Activated CD4-positive, alpha-beta T cell treated with anti-CD3 and anti-CD28 coated beads for 36 hours (primary cell): ENCODE measurements at regions not wholly inside any gene's neighbourhood (a gene's known extent, or its start where the extent isn't known, plus 50 kb on each side); places are given as distances from the start of the nearest gene placed in this dataset.

ENCODE experiments used
- ATAC-seq: fragments of 200-7000 bp; cut with Tn5 transposase; one replicate; pipeline ENCODE4 v1.10.0; 2021; ENCODE audit warnings: mild to moderate bottlenecking, moderate library complexity
- CTCF ChIA-PET: fragments of 350-600 bp; sonication (Branson Sonifier 250); formaldehyde crosslinking; loops from one replicate; lab custom pipeline; 2021; ENCODE audit warnings: antibody characterized with exemption; lab: Charles Lee
- POLR2A ChIA-PET: fragments of 350-600 bp; sonication (Branson Sonifier 250); formaldehyde crosslinking; loops from one replicate; lab custom pipeline; 2021; ENCODE audit warnings: antibody characterized with exemption, inconsistent platforms; lab: Charles Lee
- DNase-seq: peaks from one replicate; pipeline ENCODE4 v3.0.0-alpha.2; 2020
- H3K27ac Mint-ChIP-seq: one replicate; pipeline ENCODE4 v1.8.0; 2021; ENCODE audit warnings: mixed read lengths
- H3K27me3 Mint-ChIP-seq: one replicate; pipeline ENCODE4 v1.8.0; 2021; ENCODE audit warnings: mixed read lengths
- H3K36me3 Mint-ChIP-seq: one replicate; pipeline ENCODE4 v1.8.0; 2021; ENCODE audit warnings: low read depth, mixed read lengths
- H3K4me1 Mint-ChIP-seq: one replicate; pipeline ENCODE4 v1.8.0; 2021; ENCODE audit warnings: mixed read lengths
- H3K4me3 Mint-ChIP-seq: one replicate; pipeline ENCODE4 v1.8.0; 2021; ENCODE audit warnings: mild to moderate bottlenecking, moderate library complexity, mixed read lengths
- H3K9me3 Mint-ChIP-seq: one replicate; pipeline ENCODE4 v1.8.0; 2021; ENCODE audit warnings: low read depth, mixed read lengths
- intact Hi-C, 2 experiments: fragments of 100-400 bp; cut with DNase I in 1 of 2; cut with micrococcal nuclease in 1 of 2; formaldehyde crosslinking; loops; one replicate each; pipeline versions ENCODE4 v1.14.2 to v1.15.1; 2022 to 2024; cut with DNase I, micrococcal nuclease

DNA sequence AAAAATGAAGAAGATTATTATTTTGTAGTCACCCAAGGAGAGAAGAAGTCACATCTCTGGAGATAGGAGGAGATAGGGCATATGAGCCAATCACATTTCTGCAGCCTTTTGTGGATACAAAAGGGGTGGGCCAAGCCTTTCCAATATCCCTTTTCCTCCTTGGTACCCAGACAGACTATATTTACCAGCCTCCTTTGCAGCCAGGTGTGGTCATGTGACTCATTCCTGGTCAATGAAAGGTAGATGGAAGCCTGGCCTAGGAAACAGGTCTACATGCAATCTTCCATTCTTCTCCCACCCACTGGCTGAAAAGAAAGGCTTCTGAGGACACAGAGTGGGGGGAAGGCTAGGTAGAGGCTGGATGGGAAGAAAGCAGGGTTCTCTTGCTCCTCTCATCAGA is 58.1 kb upstream of the ERG start:
- POLR2A ChIA-PET: no interaction called here
- CTCF ChIA-PET: no interaction called here
- peaks cover 14% of the 10 kb centered on the region for H3K27me3 Mint-ChIP-seq
- no peaks in the 10 kb centered on the region for H3K4me1 Mint-ChIP-seq
- DNase-seq (no peak), ATAC-seq (no peak)
- H3K27ac Mint-ChIP-seq: no peak overlapping the region
- no peaks in the 10 kb centered on the region for H3K9me3 Mint-ChIP-seq
- no peak overlapping the region for H3K4me3 Mint-ChIP-seq
- intact Hi-C loops: no loop called here
- no peaks in the 10 kb centered on the region for H3K36me3 Mint-ChIP-seq

DNA sequence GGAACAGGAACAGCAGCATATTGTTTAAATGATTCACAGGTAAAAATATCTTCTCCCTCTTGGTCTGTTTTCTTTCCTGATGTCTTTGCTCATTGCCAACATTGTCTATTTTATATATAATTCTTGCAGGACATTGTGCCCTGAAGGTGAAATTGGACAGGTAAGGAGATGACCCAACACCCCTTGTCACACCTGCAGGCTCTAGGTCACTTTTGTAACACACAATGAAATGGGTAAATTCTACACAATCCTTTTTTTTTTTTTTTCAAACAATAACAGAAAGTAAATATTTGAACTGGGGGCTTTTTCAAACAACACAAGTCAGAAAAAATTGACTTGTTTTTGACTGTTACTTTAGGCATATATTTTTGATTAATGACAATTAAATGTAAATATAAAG is 62.9 kb upstream of the ERG start:
- Mint-ChIP-seq H3K4me3 (no peak overlapping the region), H3K27ac (no peak overlapping the region), H3K4me1 (no peaks in the 10 kb centered on the region), H3K27me3 (peaks cover 18% of the 10 kb centered on the region), H3K36me3 (no peaks in the 10 kb centered on the region), H3K9me3 (no peaks in the 10 kb centered on the region)
- ChIA-PET CTCF (no interaction called here), POLR2A (no interaction called here)
- intact Hi-C loops: no loop called here
- DNase-seq (no peak), ATAC-seq (no peak)

DNA sequence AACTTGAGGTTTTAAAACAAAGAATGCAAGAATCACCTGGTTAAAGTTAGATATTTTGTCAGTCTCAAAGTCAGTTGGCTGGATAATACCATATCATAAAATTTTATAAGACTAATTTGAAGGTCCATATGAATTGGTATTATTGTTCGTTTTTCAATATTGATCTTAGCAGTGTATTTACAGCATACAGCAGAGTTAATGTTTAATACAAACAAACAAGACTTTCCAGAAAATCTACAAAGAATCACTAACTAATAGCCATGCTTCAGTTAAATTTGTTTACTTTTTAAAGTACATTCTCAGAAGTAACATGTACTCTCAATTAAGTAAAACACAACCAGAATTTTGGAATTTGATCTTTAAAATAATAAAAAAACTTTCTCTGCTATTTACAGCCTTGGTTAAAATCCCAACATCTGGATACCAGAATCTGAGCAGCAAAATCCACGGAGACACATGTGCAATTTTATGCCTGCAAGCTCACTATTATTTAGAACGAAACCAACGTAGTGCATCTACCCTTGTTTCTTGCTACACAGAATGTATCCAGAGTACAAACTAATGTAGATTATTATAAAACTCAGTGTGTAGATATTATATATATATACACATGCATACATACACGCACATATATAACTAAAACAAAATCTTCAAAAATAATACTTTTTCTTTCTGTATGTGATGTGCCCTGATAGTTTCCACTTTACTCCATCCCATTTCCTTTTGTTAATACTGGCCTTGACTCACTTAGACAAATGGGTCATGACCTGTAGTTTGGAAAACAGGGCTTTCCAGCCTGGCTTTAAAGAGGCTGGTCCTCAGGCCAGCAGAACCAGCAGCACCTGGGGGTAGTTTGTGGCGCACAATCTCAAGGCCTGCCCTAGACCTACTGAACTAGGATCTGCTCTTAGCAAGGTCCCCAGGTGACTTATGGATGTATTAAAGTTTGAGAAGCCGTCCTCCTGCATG is 63.6 kb upstream of the ERG start:
- H3K27me3 Mint-ChIP-seq: peaks cover 18% of the 10 kb centered on the region
- intact Hi-C loops: no loop called here
- H3K27ac Mint-ChIP-seq: no peak overlapping the region
- no peak for DNase-seq
- no peaks in the 10 kb centered on the region for H3K4me1 Mint-ChIP-seq
- no peaks in the 10 kb centered on the region for H3K9me3 Mint-ChIP-seq
- no peak for ATAC-seq
- ChIA-PET CTCF (no interaction called here), POLR2A (no interaction called here)
- no peaks in the 10 kb centered on the region for H3K36me3 Mint-ChIP-seq
- H3K4me3 Mint-ChIP-seq: no peak overlapping the region

DNA sequence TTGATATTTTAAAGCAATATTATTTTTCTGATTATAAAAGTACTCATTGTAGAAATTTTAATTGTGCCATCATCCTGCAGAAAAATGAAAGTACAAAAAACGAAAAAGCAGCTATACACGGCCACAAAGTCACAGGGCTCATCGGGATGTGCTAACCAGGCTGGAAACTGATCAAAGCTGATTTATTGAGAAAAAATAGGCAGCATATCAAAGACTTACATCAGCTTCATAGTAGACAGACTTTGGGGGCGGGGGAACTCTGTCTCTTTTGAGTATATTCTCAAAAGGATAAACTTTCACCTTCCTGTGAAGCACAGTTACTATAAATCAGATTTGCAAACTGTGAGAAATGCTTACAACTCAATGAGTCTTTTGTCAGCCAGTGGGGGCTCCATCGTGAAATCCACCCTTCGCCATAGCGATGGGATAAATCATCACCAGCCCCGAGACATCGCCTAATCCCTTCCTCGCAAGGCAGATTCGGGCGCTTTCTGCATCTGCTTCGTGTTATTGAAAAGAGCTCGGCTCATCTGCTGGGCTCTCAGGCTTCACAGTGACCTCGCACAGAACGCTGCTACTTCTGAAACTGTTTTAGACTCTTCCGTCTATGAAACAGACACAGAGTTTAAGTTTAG is 69.2 kb upstream of the ERG start:
- no peak for DNase-seq
- POLR2A ChIA-PET: no interaction called here

DNA sequence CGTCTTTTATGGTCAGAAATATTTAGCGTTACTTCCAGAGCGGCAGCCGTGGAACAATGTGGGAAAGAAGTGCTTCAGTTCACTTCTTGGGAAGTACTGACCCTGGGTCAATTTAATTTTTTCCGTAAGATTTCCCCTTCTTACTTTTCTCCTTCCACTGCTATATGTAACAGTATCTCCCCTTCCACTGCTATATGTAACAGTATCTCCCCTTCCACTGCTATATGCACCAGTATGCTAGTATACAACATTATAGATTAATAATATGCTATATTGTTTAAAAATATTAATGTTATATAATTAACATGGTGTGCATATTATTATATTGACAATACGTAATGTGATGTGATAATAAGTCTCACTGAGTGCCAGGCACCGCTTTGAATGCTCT is 69.7 kb upstream of the ERG start:
- no peaks in the 10 kb centered on the region for H3K9me3 Mint-ChIP-seq
- no peak overlapping the region for H3K27ac Mint-ChIP-seq
- ATAC-seq: no peak
- intact Hi-C loops: no loop called here
- no peaks in the 10 kb centered on the region for H3K4me1 Mint-ChIP-seq
- no peak overlapping the region for H3K4me3 Mint-ChIP-seq
- no peak for DNase-seq
- peaks cover 11% of the 10 kb centered on the region for H3K27me3 Mint-ChIP-seq
- H3K36me3 Mint-ChIP-seq: no peaks in the 10 kb centered on the region
- ChIA-PET CTCF (interaction anchor here (0.5 to 0.6 kb wide), 2 partner anchors 27 to 768 kb away, joined by 3 to 4 read pairs; no protein-coding TSS in a partner anchor), POLR2A (no interaction called here)

More for the DNA sequence above, 69.2 kb upstream of the ERG start:
- no peak overlapping the region for H3K27ac Mint-ChIP-seq
- no peaks in the 10 kb centered on the region for H3K9me3 Mint-ChIP-seq
- no peak overlapping the region for H3K4me3 Mint-ChIP-seq
- no peaks in the 10 kb centered on the region for H3K4me1 Mint-ChIP-seq
- no peaks in the 10 kb centered on the region for H3K36me3 Mint-ChIP-seq
- intact Hi-C loops: no loop called here
- CTCF ChIA-PET: interaction anchor here (0.5 to 0.6 kb wide), 2 partner anchors 27 to 768 kb away, joined by 3 to 4 read pairs; no protein-coding TSS in a partner anchor
- ATAC-seq: no peak
- peaks cover 13% of the 10 kb centered on the region for H3K27me3 Mint-ChIP-seq

DNA sequence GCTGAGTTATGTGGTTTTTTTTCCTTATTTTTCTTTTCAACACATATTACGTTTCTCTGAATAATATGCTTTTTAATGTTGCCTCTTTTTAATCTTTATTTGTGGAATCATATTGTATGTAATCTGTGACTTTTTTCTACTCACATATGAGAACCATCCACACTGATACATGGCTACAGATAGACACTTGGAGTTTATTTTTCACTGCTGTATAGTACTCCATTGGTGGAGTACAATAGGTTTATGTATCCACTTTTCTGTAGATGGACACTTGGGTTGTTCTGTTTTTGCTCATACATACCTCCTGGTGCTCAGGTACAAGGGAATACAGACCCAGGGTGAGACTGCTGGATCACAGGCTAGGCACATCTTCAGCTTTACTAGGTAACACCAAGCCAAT is 71.5 kb upstream of the ERG start:
- no peak for DNase-seq
- Mint-ChIP-seq H3K27me3 (peaks cover 7% of the 10 kb centered on the region), H3K4me1 (no peaks in the 10 kb centered on the region), H3K36me3 (no peaks in the 10 kb centered on the region), H3K9me3 (no peaks in the 10 kb centered on the region), H3K4me3 (no peak overlapping the region), H3K27ac (no peak overlapping the region)
- POLR2A ChIA-PET: no interaction called here
- ATAC-seq: no peak
- intact Hi-C loops: no loop called here
- CTCF ChIA-PET: interaction anchor here (0.6 to 0.7 kb wide), 2 partner anchors 11 to 395 kb away, joined by 3 to 4 read pairs; no protein-coding TSS in a partner anchor

DNA sequence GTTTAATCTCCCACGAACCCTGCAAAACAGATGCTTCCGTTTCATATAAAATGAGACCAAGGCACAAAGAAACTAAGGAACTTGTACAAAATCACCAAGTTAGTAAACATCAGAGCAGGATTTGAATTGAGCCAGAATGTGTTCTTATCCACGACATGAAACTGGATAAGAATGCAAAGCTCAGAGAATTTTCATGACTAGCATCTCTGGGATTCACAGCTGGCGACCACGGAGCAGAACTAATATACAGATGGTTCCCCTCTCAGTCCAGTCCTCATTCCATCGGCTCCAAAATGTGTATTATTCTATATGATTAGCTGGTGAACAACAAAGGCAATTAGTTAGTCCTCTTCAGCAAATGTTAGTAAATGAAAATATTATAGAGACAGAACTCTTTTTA is 72.3 kb upstream of the ERG start:
- Mint-ChIP-seq H3K4me3 (no peak overlapping the region), H3K27ac (no peak overlapping the region), H3K4me1 (no peaks in the 10 kb centered on the region), H3K36me3 (no peaks in the 10 kb centered on the region), H3K27me3 (peaks cover 1% of the 10 kb centered on the region), H3K9me3 (no peaks in the 10 kb centered on the region)
- ATAC-seq (no peak), DNase-seq (no peak)
- intact Hi-C loops: no loop called here
- POLR2A ChIA-PET: no interaction called here
- CTCF ChIA-PET: interaction anchor here (0.7 kb wide), 1 partner anchor 10 kb away, joined by 3 read pairs; no protein-coding TSS in a partner anchor

DNA sequence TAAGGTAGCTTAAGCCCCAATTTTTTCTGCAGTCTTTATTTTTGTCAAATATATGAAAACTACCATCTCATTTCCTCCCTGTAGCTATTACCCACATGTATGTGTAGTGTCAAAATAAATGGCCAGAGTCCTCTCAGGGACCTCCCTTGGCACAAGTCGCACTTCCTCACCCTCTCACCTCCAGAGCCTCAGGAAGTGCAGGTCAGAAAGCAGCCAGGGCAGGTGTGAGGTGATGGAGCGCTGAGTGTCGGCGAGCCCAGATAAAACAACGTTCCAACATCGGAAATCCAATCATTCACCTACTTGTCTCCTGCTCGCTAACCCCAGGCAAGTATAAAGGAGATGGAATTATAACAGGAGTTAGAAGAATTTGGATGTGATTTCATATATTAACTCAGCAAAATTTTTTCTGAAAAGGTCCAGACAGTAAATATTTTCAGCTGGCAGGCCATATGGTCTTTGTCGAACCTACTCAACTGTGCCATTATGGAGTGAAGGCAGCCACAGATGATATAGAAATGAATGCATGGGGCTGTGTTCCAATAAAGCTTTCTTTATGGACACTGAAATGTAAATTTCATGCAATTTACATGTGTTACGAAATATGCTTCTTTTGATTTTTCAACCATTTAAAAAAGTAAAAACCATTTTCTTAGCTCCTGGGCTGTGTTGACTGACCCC is 76.8 kb upstream of the ERG start:
- Mint-ChIP-seq H3K4me1 (no peaks in the 10 kb centered on the region), H3K36me3 (no peaks in the 10 kb centered on the region), H3K4me3 (no peak overlapping the region), H3K27me3 (no peaks in the 10 kb centered on the region), H3K27ac (no peak overlapping the region), H3K9me3 (no peaks in the 10 kb centered on the region)
- ATAC-seq: no peak
- intact Hi-C loops: no loop called here
- ChIA-PET CTCF (no interaction called here), POLR2A (no interaction called here)
- no peak for DNase-seq

DNA sequence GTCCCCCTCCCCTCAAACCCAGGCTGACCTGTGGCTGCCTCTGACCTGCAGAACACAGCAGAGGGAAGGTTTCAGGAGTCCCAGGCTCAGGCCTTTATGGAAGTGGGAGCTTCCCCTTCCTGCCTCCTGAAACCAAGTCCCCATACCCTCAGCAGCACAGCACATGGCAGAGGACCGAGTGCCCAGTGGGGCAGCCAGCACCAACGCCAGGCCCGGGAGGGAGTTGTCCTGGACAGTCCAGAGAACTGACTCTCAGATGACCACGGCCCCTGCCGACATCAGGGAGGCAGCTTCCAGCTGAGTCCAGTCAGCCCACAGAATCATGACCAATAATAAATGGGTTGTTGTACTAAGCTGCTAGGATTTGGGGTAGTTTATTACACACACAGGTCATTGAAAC is 79.6 kb upstream of the ERG start:
- ATAC-seq: no peak
- no peaks in the 10 kb centered on the region for H3K9me3 Mint-ChIP-seq
- DNase-seq: no peak
- ChIA-PET CTCF (no interaction called here), POLR2A (no interaction called here)
- intact Hi-C loops: no loop called here
- no peak overlapping the region for H3K27ac Mint-ChIP-seq
- H3K4me3 Mint-ChIP-seq: no peak overlapping the region
- no peaks in the 10 kb centered on the region for H3K4me1 Mint-ChIP-seq
- no peaks in the 10 kb centered on the region for H3K27me3 Mint-ChIP-seq
- H3K36me3 Mint-ChIP-seq: no peaks in the 10 kb centered on the region

DNA sequence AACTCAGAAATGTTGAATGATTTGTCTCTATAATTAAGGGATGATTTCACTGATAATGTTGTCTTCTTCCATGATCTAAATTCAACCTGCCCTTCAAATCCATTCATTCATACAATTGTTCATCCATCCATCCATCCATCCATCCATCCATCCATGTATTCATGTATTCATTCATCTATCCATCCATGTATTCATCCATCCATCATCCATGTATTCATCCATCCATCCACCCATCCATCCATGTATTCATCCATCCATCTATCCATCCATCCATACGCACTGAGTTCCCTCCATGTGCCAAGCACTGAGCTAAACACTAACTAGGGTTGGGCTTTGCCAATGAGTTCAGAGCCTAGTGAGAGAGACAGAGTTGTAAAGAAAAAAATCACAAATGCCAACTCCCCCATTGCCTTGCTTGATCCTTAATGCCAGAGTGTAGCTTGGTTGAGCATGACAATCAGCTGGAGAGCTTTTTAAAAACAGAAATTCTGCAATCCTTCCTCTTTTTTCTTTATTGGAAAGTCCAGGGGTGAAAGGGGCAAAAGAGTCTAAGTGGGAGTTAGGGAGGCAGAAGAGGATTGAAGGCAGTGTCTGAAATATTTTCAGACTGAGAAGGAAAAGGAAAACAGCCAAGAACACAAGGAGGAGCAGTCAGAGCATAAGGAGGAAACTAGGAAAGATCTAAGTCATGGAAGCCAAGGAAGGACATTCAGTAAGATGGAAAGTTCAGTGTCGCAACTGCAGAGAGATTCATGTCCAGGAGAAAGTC is 92.4 kb upstream of the ERG start:
- Mint-ChIP-seq H3K9me3 (no peaks in the 10 kb centered on the region), H3K27me3 (peaks cover 11% of the 10 kb centered on the region), H3K4me3 (no peak overlapping the region), H3K27ac (no peak overlapping the region), H3K36me3 (no peaks in the 10 kb centered on the region), H3K4me1 (no peaks in the 10 kb centered on the region)
- DNase-seq: no peak
- intact Hi-C loops: no loop called here
- no peak for ATAC-seq
- CTCF ChIA-PET: no interaction called here
- POLR2A ChIA-PET: no interaction called here

DNA sequence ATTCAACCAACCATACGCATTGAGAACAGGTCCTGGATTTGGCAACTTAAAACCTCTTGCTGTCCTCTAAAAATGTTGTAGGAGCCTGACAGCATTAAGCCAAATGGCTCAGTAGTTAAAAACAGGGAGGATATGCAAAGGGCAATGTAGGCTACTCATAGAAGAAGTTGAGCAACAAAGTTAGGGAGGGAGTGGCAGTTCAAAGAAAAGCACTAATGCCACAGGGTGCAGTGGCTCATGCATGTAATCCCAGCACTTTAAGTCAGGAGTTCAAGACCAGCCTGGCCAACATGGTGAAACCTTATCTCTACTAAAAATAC is 92.9 kb upstream of the ERG start:
- Mint-ChIP-seq H3K27ac (no peak overlapping the region), H3K36me3 (no peaks in the 10 kb centered on the region), H3K9me3 (no peaks in the 10 kb centered on the region), H3K4me3 (no peak overlapping the region), H3K4me1 (no peaks in the 10 kb centered on the region), H3K27me3 (peaks cover 11% of the 10 kb centered on the region)
- ATAC-seq (no peak), DNase-seq (no peak)
- intact Hi-C loops: no loop called here
- CTCF ChIA-PET: no interaction called here
- POLR2A ChIA-PET: no interaction called here
